ENCODE measurements at regions not wholly inside any gene's neighbourhood (a gene's known extent, or its start where the extent isn't known, plus 50 kb on each side); places are given as distances from the start of the nearest gene placed in this dataset.
"Not testable (repeated sequence)": the region's sequence is repeated elsewhere in the genome, so short reads cannot be mapped to it uniquely, and the experiment has no call there.

- peaks cover 33 to 75% of the 10 kb centered on the region in 2 donors for H3K27me3 Mint-ChIP-seq
- no peaks in the 10 kb centered on the region for H3K9me3 Mint-ChIP-seq
- peaks cover 3% of the 10 kb centered on the region for H3K36me3 Mint-ChIP-seq (ENCODE audit: insufficient read depth)
- no peak for ATAC-seq (replicated peaks)
- DNase-seq, result no peak
- no peak overlapping the region for H3K4me3 Mint-ChIP-seq
- H3K27ac Mint-ChIP-seq, result no peak overlapping the region
- no peaks in the 10 kb centered on the region for H3K4me1 Mint-ChIP-seq (ENCODE audit: low read depth in 2 of 2)
Observed at GRCh38 chr18:35836932-35837331, 135.5 kb upstream of the RMP24 start.

GRCh38 chr18:35837922-35838496 is 134.5 kb upstream of the RMP24 start:
- Mint-ChIP-seq H3K9me3 (no peaks in the 10 kb centered on the region), H3K4me1 (ENCODE audit: low read depth in 2 of 2) (no peaks in the 10 kb centered on the region), H3K27me3 (peaks cover 26 to 64% of the 10 kb centered on the region in 2 donors), H3K36me3 (ENCODE audit: insufficient read depth) (no peaks in the 10 kb centered on the region), H3K4me3 (no peak overlapping the region), H3K27ac (no peak overlapping the region)
- ATAC-seq (replicated peaks) (no peak), DNase-seq (no peak)

- Mint-ChIP-seq H3K27ac (no peak overlapping the region), H3K4me1 (ENCODE audit: low read depth in 2 of 2) (no peaks in the 10 kb centered on the region), H3K27me3 (peaks cover 14 to 38% of the 10 kb centered on the region in 2 donors), H3K36me3 (ENCODE audit: insufficient read depth) (no peaks in the 10 kb centered on the region), H3K4me3 (no peak overlapping the region), H3K9me3 (no peaks in the 10 kb centered on the region)
- no peak for ATAC-seq (replicated peaks)
- no peak for DNase-seq
Observed at GRCh38 chr18:35841283-35841682, 131.2 kb upstream of the RMP24 start.

- Mint-ChIP-seq H3K4me1 (ENCODE audit: low read depth in 2 of 2) (no peaks in the 10 kb centered on the region), H3K27me3 (peaks cover 14 to 35% of the 10 kb centered on the region in 2 donors), H3K9me3 (no peaks in the 10 kb centered on the region), H3K27ac (no peak overlapping the region), H3K36me3 (ENCODE audit: insufficient read depth) (no peaks in the 10 kb centered on the region), H3K4me3 (no peak overlapping the region)
- DNase-seq (no peak), ATAC-seq (replicated peaks) (no peak)
Observed at GRCh38 chr18:35842536-35842935, 129.9 kb upstream of the RMP24 start.

- not testable (repeated sequence) for H3K27me3 Mint-ChIP-seq; ATAC-seq (replicated peaks); H3K4me1 Mint-ChIP-seq (ENCODE audit: low read depth in 2 of 2); H3K4me3 Mint-ChIP-seq; H3K36me3 Mint-ChIP-seq (ENCODE audit: insufficient read depth); DNase-seq; H3K27ac Mint-ChIP-seq; H3K9me3 Mint-ChIP-seq
Observed at GRCh38 chr18:35848321-35848720, 124.2 kb upstream of the RMP24 start.

- not testable (repeated sequence) for ATAC-seq (replicated peaks); H3K9me3 Mint-ChIP-seq; H3K27ac Mint-ChIP-seq; DNase-seq; H3K4me3 Mint-ChIP-seq; H3K4me1 Mint-ChIP-seq (ENCODE audit: low read depth in 2 of 2); H3K36me3 Mint-ChIP-seq (ENCODE audit: insufficient read depth)
- peaks cover 9 to 12% of the 10 kb centered on the region in 2 donors for H3K27me3 Mint-ChIP-seq
Observed at GRCh38 chr18:35849241-35849640, 123.2 kb upstream of the RMP24 start.

GRCh38 chr18:35851286-35851970 is 121.1 kb upstream of the RMP24 start:
- Mint-ChIP-seq H3K4me3 (no peak overlapping the region), H3K4me1 (ENCODE audit: low read depth in 2 of 2) (no peaks in the 10 kb centered on the region), H3K36me3 (ENCODE audit: insufficient read depth) (no peaks in the 10 kb centered on the region), H3K27me3 (peaks cover 19 to 21% of the 10 kb centered on the region in 2 donors), H3K27ac (no peak overlapping the region), H3K9me3 (no peaks in the 10 kb centered on the region)
- ATAC-seq (replicated peaks) (no peak), DNase-seq (no peak)

- no peaks in the 10 kb centered on the region for H3K4me1 Mint-ChIP-seq (ENCODE audit: low read depth in 2 of 2)
- DNase-seq, result no peak
Observed at GRCh38 chr18:35852786-35853185, 119.7 kb upstream of the RMP24 start.

GRCh38 chr18:35854095-35854494 is 118.4 kb upstream of the RMP24 start:
- no peak overlapping the region for H3K4me3 Mint-ChIP-seq
- H3K4me1 Mint-ChIP-seq (ENCODE audit: low read depth in 2 of 2), result no peaks in the 10 kb centered on the region
- no peak overlapping the region for H3K27ac Mint-ChIP-seq
- H3K27me3 Mint-ChIP-seq, result peaks cover 21 to 27% of the 10 kb centered on the region in 2 donors
- DNase-seq, result no peak
- no peak for ATAC-seq (replicated peaks)
- no peaks in the 10 kb centered on the region for H3K36me3 Mint-ChIP-seq (ENCODE audit: insufficient read depth)
- no peaks in the 10 kb centered on the region for H3K9me3 Mint-ChIP-seq

More at GRCh38 chr18:35852786-35853185, 119.7 kb upstream of the RMP24 start:
- Mint-ChIP-seq H3K27me3 (peaks cover 21% of the 10 kb centered on the region in 2 donors), H3K4me3 (no peak overlapping the region), H3K27ac (no peak overlapping the region), H3K9me3 (no peaks in the 10 kb centered on the region), H3K36me3 (ENCODE audit: insufficient read depth) (no peaks in the 10 kb centered on the region)
- ATAC-seq (replicated peaks), result no peak

GRCh38 chr18:35856178-35856577 is 116.3 kb upstream of the RMP24 start:
- H3K4me3 Mint-ChIP-seq, result no peak overlapping the region
- no peak overlapping the region for H3K27ac Mint-ChIP-seq
- no peaks in the 10 kb centered on the region for H3K36me3 Mint-ChIP-seq (ENCODE audit: insufficient read depth)
- ATAC-seq (replicated peaks), result no peak
- no peaks in the 10 kb centered on the region for H3K9me3 Mint-ChIP-seq
- H3K4me1 Mint-ChIP-seq (ENCODE audit: low read depth in 2 of 2), result no peaks in the 10 kb centered on the region
- no peak for DNase-seq
- H3K27me3 Mint-ChIP-seq, result peaks cover 21 to 38% of the 10 kb centered on the region in 2 donors

GRCh38 chr18:35856721-35857120 is 115.8 kb upstream of the RMP24 start:
- DNase-seq; H3K27ac Mint-ChIP-seq; H3K9me3 Mint-ChIP-seq; H3K4me1 Mint-ChIP-seq (ENCODE audit: low read depth in 2 of 2); ATAC-seq (replicated peaks); H3K4me3 Mint-ChIP-seq; H3K36me3 Mint-ChIP-seq (ENCODE audit: insufficient read depth): not testable (repeated sequence)
- peaks cover 22 to 42% of the 10 kb centered on the region in 2 donors for H3K27me3 Mint-ChIP-seq

GRCh38 chr18:35857581-35857980 is 114.9 kb upstream of the RMP24 start:
- not testable (repeated sequence) for H3K4me3 Mint-ChIP-seq; ATAC-seq (replicated peaks); H3K4me1 Mint-ChIP-seq (ENCODE audit: low read depth in 2 of 2); H3K27ac Mint-ChIP-seq; H3K9me3 Mint-ChIP-seq; DNase-seq; H3K36me3 Mint-ChIP-seq (ENCODE audit: insufficient read depth)
- H3K27me3 Mint-ChIP-seq, result peaks cover 25 to 50% of the 10 kb centered on the region in 2 donors

GRCh38 chr18:35861367-35862118 is 110.9 kb upstream of the RMP24 start:
- no peak overlapping the region for H3K27ac Mint-ChIP-seq
- no peaks in the 10 kb centered on the region for H3K36me3 Mint-ChIP-seq (ENCODE audit: insufficient read depth)
- peaks cover 5 to 32% of the 10 kb centered on the region in 2 donors for H3K27me3 Mint-ChIP-seq
- H3K4me1 Mint-ChIP-seq (ENCODE audit: low read depth in 2 of 2), result peaks cover 0 to 3% of the 10 kb centered on the region in 2 donors
- DNase-seq (no peak), ATAC-seq (replicated peaks) (no peak)
- H3K9me3 Mint-ChIP-seq, result peaks cover 0 to 7% of the 10 kb centered on the region in 2 donors
- no peak overlapping the region for H3K4me3 Mint-ChIP-seq

Data from effector memory CD8-positive, alpha-beta T cell (primary cell).